ENCODE measurements at regions not wholly inside any gene's neighbourhood (a gene's known extent, or its start where the extent isn't known, plus 50 kb on each side); places are given as distances from the start of the nearest gene placed in this dataset.
"Not testable (repeated sequence)": the region's sequence is repeated elsewhere in the genome, so short reads cannot be mapped to it uniquely, and the experiment has no call there.

DNA sequence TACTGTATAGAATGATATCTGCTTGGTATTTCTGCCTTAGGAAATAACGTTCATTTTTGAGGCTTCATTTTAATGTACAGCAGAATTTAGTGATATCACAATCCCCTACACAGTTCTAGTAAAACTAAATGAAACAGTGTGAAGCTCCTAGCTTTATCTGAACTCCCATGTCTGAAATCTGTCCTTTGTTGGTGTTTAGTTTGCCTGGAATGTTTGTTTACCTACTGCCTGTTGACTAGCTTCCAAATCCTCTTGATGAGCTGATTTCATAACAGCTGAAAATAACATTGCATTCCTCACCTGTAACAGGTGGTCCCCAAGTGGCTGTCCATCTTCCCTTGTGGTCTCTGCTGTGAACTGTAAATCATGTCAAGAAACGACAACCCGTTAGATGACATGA, 629.1 kb downstream of the TTLL7 start:
- H3K27ac ChIP-seq (ENCODE audit: low read length); H3K27me3 ChIP-seq (ENCODE audit: control insufficient read depth, insufficient read depth, low read length); DNase-seq; H3K4me1 ChIP-seq (ENCODE audit: control insufficient read depth, insufficient read depth, low read length); H3K9me3 ChIP-seq (replicated peaks; ENCODE audit: control insufficient read depth, low read depth, low read length); H3K4me3 ChIP-seq (ENCODE audit: low read length); H3K36me3 ChIP-seq (ENCODE audit: control insufficient read depth, insufficient read depth, low read length): not testable (repeated sequence)
- no CpG with 5 or more reads among the region's 3 CpGs for WGBS (ENCODE audit: insufficient coverage)

DNA sequence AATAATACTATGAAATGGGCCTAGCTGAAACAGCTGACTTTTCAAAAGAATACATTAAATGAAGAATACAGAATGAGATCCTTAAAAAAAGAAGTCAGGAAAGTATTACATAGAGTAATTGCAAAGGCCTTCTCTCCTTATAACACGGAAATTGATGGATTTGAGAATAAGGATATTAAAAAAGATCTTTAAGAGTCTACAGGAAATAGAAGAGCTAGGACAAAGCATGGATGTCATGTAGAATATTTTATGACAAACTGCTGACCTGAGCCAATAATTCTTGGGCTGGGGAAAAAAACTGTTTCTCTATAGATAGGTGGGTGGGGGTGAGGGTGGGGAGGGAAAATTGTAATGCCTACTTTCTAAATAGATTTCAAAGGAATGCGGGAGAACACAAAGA, 633.6 kb downstream of the TTLL7 start:
- DNase-seq; H3K4me3 ChIP-seq (ENCODE audit: low read length); H3K4me1 ChIP-seq (ENCODE audit: control insufficient read depth, insufficient read depth, low read length); H3K27me3 ChIP-seq (ENCODE audit: control insufficient read depth, insufficient read depth, low read length); H3K9me3 ChIP-seq (replicated peaks; ENCODE audit: control insufficient read depth, low read depth, low read length); H3K27ac ChIP-seq (ENCODE audit: low read length); H3K36me3 ChIP-seq (ENCODE audit: control insufficient read depth, insufficient read depth, low read length): not testable (repeated sequence)
- no CpG with 5 or more reads among the region's 2 CpGs for WGBS (ENCODE audit: insufficient coverage)

DNA sequence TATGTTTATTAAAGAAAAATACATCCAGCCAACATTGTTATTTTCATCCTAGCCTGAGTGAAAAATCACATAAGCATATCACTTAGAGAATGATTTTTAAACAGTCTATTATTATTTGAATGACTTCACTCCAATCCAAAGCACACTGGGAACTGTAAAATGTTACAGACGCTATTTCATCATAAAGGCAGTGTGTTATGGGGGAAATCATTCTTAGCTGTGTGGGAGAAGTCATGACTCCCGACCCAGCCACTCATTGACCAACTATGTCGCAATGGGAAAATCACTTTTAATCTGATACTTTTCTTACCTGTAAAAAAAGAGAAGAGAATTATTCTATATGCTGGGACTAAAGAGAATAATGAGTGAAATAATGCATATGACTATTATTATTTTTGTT, 653.6 kb downstream of the TTLL7 start:
- H3K27me3 ChIP-seq (ENCODE audit: control insufficient read depth, insufficient read depth, low read length); DNase-seq; H3K36me3 ChIP-seq (ENCODE audit: control insufficient read depth, insufficient read depth, low read length); H3K4me1 ChIP-seq (ENCODE audit: control insufficient read depth, insufficient read depth, low read length); H3K27ac ChIP-seq (ENCODE audit: low read length); H3K4me3 ChIP-seq (ENCODE audit: low read length); H3K9me3 ChIP-seq (replicated peaks; ENCODE audit: control insufficient read depth, low read depth, low read length): not testable (repeated sequence)
- WGBS (ENCODE audit: insufficient coverage), result no CpG with 5 or more reads among the region's 3 CpGs

DNA sequence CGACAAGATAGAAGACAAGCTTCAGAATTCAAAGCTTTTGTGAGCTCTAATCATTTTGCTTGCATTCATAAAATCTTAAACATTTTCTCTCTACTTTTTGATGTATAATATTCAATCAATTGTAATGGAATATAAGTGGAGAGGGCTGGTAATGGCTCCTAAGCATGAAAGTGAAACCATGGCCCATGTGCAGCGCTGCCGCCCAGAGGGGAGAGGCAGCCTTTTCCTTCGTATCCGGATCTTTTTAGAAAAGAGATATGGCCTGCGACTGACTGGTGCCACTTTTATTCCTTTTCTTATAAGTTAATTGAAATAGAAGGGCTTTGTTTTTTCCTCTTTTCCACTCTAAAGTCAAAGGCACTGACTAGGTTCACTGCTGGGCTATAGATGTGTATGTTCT, 655.2 kb downstream of the TTLL7 start:
- H3K4me1 ChIP-seq (ENCODE audit: control insufficient read depth, insufficient read depth, low read length); H3K36me3 ChIP-seq (ENCODE audit: control insufficient read depth, insufficient read depth, low read length); H3K27me3 ChIP-seq (ENCODE audit: control insufficient read depth, insufficient read depth, low read length); H3K4me3 ChIP-seq (ENCODE audit: low read length); DNase-seq; H3K9me3 ChIP-seq (replicated peaks; ENCODE audit: control insufficient read depth, low read depth, low read length); H3K27ac ChIP-seq (ENCODE audit: low read length): not testable (repeated sequence)
- WGBS (ENCODE audit: insufficient coverage), result no CpG with 5 or more reads among the region's 6 CpGs

DNA sequence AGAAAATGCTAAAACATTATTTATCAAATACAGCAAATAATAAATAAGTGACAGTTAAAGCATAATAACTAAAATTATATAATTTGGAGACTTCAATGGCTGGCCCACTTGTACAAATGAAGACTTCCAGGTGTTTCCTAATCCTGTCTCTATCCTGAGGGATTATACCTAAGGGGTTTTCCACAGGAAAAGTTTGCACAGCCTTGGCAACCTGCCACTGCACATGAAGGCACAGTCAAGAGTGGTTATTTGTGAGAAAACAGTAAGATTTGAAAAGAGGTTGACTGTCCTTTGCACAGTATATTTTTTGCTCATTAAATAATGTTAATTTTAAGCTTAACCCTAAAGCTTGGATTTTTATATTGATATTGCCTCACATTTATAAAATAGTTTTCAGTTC, 655.9 kb downstream of the TTLL7 start:
- not testable (repeated sequence) for DNase-seq; H3K27ac ChIP-seq (ENCODE audit: low read length); H3K4me3 ChIP-seq (ENCODE audit: low read length); H3K9me3 ChIP-seq (replicated peaks; ENCODE audit: control insufficient read depth, low read depth, low read length); H3K36me3 ChIP-seq (ENCODE audit: control insufficient read depth, insufficient read depth, low read length); H3K27me3 ChIP-seq (ENCODE audit: control insufficient read depth, insufficient read depth, low read length); H3K4me1 ChIP-seq (ENCODE audit: control insufficient read depth, insufficient read depth, low read length)

DNA sequence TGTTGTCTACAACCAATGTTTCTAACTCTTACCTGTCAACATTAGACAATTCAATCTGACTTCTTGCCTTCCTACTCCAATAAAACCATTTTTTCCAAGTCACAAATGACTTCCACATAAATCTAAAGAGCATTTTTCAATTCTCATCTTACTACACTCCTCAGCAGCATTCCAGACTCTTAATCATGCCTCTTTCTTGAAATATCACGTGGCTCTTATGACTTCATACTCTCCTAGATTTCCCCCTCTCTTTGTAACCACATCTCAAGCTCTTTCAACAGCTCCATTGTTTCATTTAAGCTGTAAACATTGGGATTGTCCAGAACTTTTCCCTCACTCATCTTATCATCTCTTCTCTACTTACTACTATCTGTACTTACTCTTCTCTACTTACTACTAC, 666.6 kb downstream of the TTLL7 start:
- H3K9me3 ChIP-seq (replicated peaks; ENCODE audit: control insufficient read depth, low read depth, low read length); H3K4me1 ChIP-seq (ENCODE audit: control insufficient read depth, insufficient read depth, low read length); H3K36me3 ChIP-seq (ENCODE audit: control insufficient read depth, insufficient read depth, low read length); H3K27me3 ChIP-seq (ENCODE audit: control insufficient read depth, insufficient read depth, low read length); H3K4me3 ChIP-seq (ENCODE audit: low read length); DNase-seq; H3K27ac ChIP-seq (ENCODE audit: low read length): not testable (repeated sequence)
- no CpG with 5 or more reads among the region's 1 CpG for WGBS (ENCODE audit: insufficient coverage)

DNA sequence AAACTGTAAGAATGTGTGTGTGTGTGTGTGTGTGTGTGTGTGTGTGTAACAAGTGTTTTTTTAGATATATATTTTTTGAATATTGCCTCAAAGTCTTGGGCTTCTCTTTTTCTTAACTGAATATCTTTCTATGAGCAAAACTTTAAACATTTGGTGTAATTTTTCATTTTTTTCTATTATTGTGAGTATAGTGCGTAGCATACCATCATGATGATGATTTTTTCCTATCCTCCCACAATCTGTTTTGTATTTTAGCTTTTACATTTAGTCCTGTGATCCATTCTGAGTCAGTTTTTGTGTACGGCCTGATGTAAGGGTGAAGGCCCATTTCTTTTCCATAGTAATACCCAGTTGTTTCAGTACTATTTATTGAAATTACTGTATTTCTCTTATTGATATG, 680.6 kb downstream of the TTLL7 start:
- Histone ChIP-seq H3K4me3 (ENCODE audit: low read length) (no peak overlapping the region), H3K9me3 (replicated peaks; ENCODE audit: control insufficient read depth, low read depth, low read length) (no peaks in the 10 kb centered on the region), H3K36me3 (ENCODE audit: control insufficient read depth, insufficient read depth, low read length) (no peaks in the 10 kb centered on the region), H3K27ac (ENCODE audit: low read length) (no peak overlapping the region), H3K4me1 (ENCODE audit: control insufficient read depth, insufficient read depth, low read length) (no peaks in the 10 kb centered on the region), H3K27me3 (ENCODE audit: control insufficient read depth, insufficient read depth, low read length) (no peaks in the 10 kb centered on the region)
- no CpG with 5 or more reads among the region's 2 CpGs for WGBS (ENCODE audit: insufficient coverage)
- no peak for DNase-seq

GRCh38 chr1:83315446-83315845, 683.5 kb downstream of the TTLL7 start:
- H3K9me3 ChIP-seq (replicated peaks; ENCODE audit: control insufficient read depth, low read depth, low read length); H3K27me3 ChIP-seq (ENCODE audit: control insufficient read depth, insufficient read depth, low read length); DNase-seq; H3K27ac ChIP-seq (ENCODE audit: low read length); H3K36me3 ChIP-seq (ENCODE audit: control insufficient read depth, insufficient read depth, low read length); H3K4me3 ChIP-seq (ENCODE audit: low read length); H3K4me1 ChIP-seq (ENCODE audit: control insufficient read depth, insufficient read depth, low read length): not testable (repeated sequence)
- no CpG with 5 or more reads among the region's 1 CpG for WGBS (ENCODE audit: insufficient coverage)

DNA sequence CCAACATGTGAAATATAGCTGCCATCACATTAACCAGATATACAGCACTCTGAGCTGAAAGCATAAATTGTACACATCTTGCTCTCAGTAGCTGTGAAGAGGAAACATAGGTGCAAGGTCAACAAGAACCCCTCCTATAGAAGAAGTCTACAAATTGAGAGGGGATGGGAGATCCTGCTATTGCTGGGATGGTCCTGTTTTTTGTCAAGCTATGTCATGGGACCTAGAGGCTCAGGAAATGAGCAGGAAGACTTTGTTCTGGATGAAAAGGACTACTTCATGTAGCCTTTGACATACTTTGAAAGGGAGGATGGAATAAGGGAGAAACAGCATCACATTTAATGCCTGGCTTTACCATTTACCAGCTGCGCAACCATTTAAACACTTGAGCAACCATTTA, 688.8 kb downstream of the TTLL7 start:
- not testable (repeated sequence) for H3K36me3 ChIP-seq (ENCODE audit: control insufficient read depth, insufficient read depth, low read length); H3K4me3 ChIP-seq (ENCODE audit: low read length); H3K27ac ChIP-seq (ENCODE audit: low read length); DNase-seq; H3K27me3 ChIP-seq (ENCODE audit: control insufficient read depth, insufficient read depth, low read length); H3K4me1 ChIP-seq (ENCODE audit: control insufficient read depth, insufficient read depth, low read length); H3K9me3 ChIP-seq (replicated peaks; ENCODE audit: control insufficient read depth, low read depth, low read length)
- WGBS (ENCODE audit: insufficient coverage), result no CpG with 5 or more reads among the region's 1 CpG

- not testable (repeated sequence) for H3K27ac ChIP-seq (ENCODE audit: low read length); H3K9me3 ChIP-seq (replicated peaks; ENCODE audit: control insufficient read depth, low read depth, low read length); H3K4me3 ChIP-seq (ENCODE audit: low read length); H3K36me3 ChIP-seq (ENCODE audit: control insufficient read depth, insufficient read depth, low read length); H3K4me1 ChIP-seq (ENCODE audit: control insufficient read depth, insufficient read depth, low read length); H3K27me3 ChIP-seq (ENCODE audit: control insufficient read depth, insufficient read depth, low read length); DNase-seq
- WGBS (ENCODE audit: insufficient coverage), result no CpG with 5 or more reads among the region's 2 CpGs
Observed at GRCh38 chr1:83309035-83309434, 689.9 kb downstream of the TTLL7 start.

DNA sequence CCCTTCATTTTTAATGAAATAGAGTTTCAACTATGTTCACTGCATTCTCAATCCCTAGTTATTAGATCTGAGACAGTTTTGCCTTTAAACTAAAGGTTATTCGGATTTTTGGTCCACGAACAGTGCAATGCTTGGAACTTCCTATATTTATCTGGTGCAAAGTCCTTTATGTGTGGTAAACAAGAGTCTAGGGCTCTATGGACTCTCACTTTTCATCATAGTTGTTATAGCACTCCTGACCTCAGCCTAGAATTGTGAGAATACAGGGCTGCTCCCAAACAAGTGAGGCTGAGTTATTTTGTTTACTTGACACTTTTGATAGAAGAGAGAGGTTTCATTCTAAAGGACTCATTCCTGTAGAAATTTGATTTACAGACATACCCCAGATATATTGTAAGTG, 692.1 kb downstream of the TTLL7 start:
- not testable (repeated sequence) for H3K4me3 ChIP-seq (ENCODE audit: low read length); DNase-seq; H3K27ac ChIP-seq (ENCODE audit: low read length); H3K27me3 ChIP-seq (ENCODE audit: control insufficient read depth, insufficient read depth, low read length); H3K9me3 ChIP-seq (replicated peaks; ENCODE audit: control insufficient read depth, low read depth, low read length); H3K36me3 ChIP-seq (ENCODE audit: control insufficient read depth, insufficient read depth, low read length); H3K4me1 ChIP-seq (ENCODE audit: control insufficient read depth, insufficient read depth, low read length)
- WGBS (ENCODE audit: insufficient coverage), result no CpG with 5 or more reads among the region's 2 CpGs

All from muscle of leg (tissue), 3 donors.